IPS-NIHi11 (cell line): ENCODE measurements at regions not wholly inside any gene's neighbourhood (a gene's known extent, or its start where the extent isn't known, plus 50 kb on each side); places are given as distances from the start of the nearest gene placed in this dataset.

Experiments used
- DNase-seq: peaks from one replicate; pipeline ENCODE4 v3.0.0; 2012; ENCODE audit warnings: mixed read lengths, low spot score

- peak; percentile 19 for DNase-seq
These were observed 155.9 kb upstream of the RASGEF1B start for GRCh38 chr4:81627590-81627989.

GRCh38 chr4:81626851-81627250 lies 155.1 kb upstream of the RASGEF1B start:
- no peak for DNase-seq

- DNase-seq: no peak
These were observed 154.0 kb upstream of the RASGEF1B start for GRCh38 chr4:81625422-81626417.

GRCh38 chr4:81623434-81623833 lies 151.7 kb upstream of the RASGEF1B start:
- DNase-seq: no peak

- no peak for DNase-seq
These were observed 150.9 kb upstream of the RASGEF1B start for GRCh38 chr4:81622474-81623184.

- no peak for DNase-seq
These were observed 150.3 kb upstream of the RASGEF1B start for GRCh38 chr4:81622028-81622427.

- no peak for DNase-seq
These were observed 149.8 kb upstream of the RASGEF1B start for GRCh38 chr4:81621490-81621889.

GRCh38 chr4:81620442-81620841 lies 148.7 kb upstream of the RASGEF1B start:
- DNase-seq: no peak

GRCh38 chr4:81617545-81617944 lies 145.8 kb upstream of the RASGEF1B start:
- DNase-seq: no peak

GRCh38 chr4:81611221-81611620 lies 139.5 kb upstream of the RASGEF1B start:
- no peak for DNase-seq

- no peak for DNase-seq
These were observed 138.1 kb upstream of the RASGEF1B start for GRCh38 chr4:81609844-81610243.

- no peak for DNase-seq
These were observed 136.2 kb upstream of the RASGEF1B start for GRCh38 chr4:81607950-81608349.

- peak; percentile 33 for DNase-seq
These were observed 135.2 kb upstream of the RASGEF1B start for GRCh38 chr4:81606801-81607501.

- no peak for DNase-seq
These were observed 134.5 kb upstream of the RASGEF1B start for GRCh38 chr4:81606166-81606565.

GRCh38 chr4:81605271-81605670 lies 133.6 kb upstream of the RASGEF1B start:
- peak; percentile 39 for DNase-seq

- DNase-seq: no peak
These were observed 133.0 kb upstream of the RASGEF1B start for GRCh38 chr4:81604683-81605218.

GRCh38 chr4:81602854-81603253 lies 131.1 kb upstream of the RASGEF1B start:
- no peak for DNase-seq

GRCh38 chr4:81601358-81601694 lies 129.6 kb upstream of the RASGEF1B start:
- DNase-seq: no peak

- DNase-seq: no peak
These were observed 129.0 kb upstream of the RASGEF1B start for GRCh38 chr4:81600520-81601357.

- DNase-seq: no peak
These were observed 128.2 kb upstream of the RASGEF1B start for GRCh38 chr4:81599742-81600380.
